ENCODE measurements at regions not wholly inside any gene's neighbourhood (a gene's known extent, or its start where the extent isn't known, plus 50 kb on each side); places are given as distances from the start of the nearest gene placed in this dataset.

- H3K9me3 Mint-ChIP-seq: peaks cover 15% of the 10 kb centered on the region
- H3K4me3 Mint-ChIP-seq: no peak overlapping the region
- ATAC-seq: no peak
- H3K36me3 Mint-ChIP-seq: no peaks in the 10 kb centered on the region
- no peaks in the 10 kb centered on the region for H3K4me1 Mint-ChIP-seq
- no peak for DNase-seq (ENCODE audit: low spot score in 2 of 2)
- H3K27ac Mint-ChIP-seq: no peak overlapping the region
Measured at GRCh38 chrX:5829469-5829868, 399.2 kb downstream of the NLGN4X start.

GRCh38 chrX:5829060-5829459 is 399.6 kb downstream of the NLGN4X start:
- ATAC-seq: no peak
- Mint-ChIP-seq H3K4me3 (no peak overlapping the region), H3K9me3 (peaks cover 15% of the 10 kb centered on the region), H3K36me3 (no peaks in the 10 kb centered on the region), H3K4me1 (no peaks in the 10 kb centered on the region), H3K27ac (no peak overlapping the region)
- no peak for DNase-seq (ENCODE audit: low spot score in 2 of 2)

DNA sequence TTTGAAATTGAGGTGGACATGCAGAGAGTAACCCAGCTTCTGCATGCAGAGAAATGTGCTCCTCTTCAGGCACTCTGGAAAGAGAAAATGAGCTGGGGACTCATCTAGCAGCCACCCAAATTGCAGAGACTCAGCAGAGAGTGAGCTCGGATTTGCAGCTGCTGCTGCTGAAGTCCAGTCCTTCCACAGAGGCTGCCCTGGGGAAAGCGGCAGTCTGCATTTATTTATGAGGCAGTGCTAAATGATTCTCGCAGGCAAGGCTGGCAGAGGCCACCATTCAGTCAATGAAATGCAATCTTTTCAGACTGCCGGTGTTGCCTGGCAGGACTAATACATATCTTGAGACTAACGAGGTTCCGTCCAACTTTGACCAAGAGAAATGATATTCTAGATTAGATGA is 404.8 kb downstream of the NLGN4X start:
- peaks cover 6% of the 10 kb centered on the region for H3K9me3 Mint-ChIP-seq
- H3K36me3 Mint-ChIP-seq: no peaks in the 10 kb centered on the region
- ATAC-seq: no peak
- H3K4me1 Mint-ChIP-seq: no peaks in the 10 kb centered on the region
- no peak overlapping the region for H3K4me3 Mint-ChIP-seq
- H3K27ac Mint-ChIP-seq: no peak overlapping the region
- DNase-seq (ENCODE audit: low spot score in 2 of 2): no peak

GRCh38 chrX:5810636-5811035 is 418.0 kb downstream of the NLGN4X start:
- Mint-ChIP-seq H3K4me1 (no peaks in the 10 kb centered on the region), H3K36me3 (no peaks in the 10 kb centered on the region), H3K27ac (no peak overlapping the region), H3K4me3 (no peak overlapping the region), H3K9me3 (peaks cover 2% of the 10 kb centered on the region)
- DNase-seq (ENCODE audit: low spot score in 2 of 2) (no peak), ATAC-seq (no peak)

DNA sequence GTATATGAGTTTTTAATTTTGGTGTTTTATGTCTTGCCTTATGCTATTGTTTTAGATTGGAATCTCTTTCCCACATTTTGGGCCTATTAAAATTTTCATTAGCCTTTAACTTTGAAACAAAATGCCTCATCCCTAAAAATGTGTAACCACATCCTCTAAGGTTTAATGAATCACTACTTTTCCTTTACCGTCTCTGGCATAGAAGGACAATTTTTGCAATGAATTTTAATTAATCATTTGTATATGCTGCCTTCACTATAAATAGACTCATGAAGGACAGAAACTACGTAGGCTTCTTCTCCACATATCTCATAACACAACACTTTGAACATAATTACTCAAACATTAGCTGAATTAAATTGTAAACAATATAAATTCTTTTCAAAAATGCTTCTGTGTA is 421.5 kb downstream of the NLGN4X start:
- DNase-seq (ENCODE audit: low spot score in 2 of 2) (no peak), ATAC-seq (no peak)
- H3K36me3 Mint-ChIP-seq: peaks cover 6% of the 10 kb centered on the region
- no peak overlapping the region for H3K4me3 Mint-ChIP-seq
- H3K27ac Mint-ChIP-seq: no peak overlapping the region
- no peaks in the 10 kb centered on the region for H3K4me1 Mint-ChIP-seq
- H3K9me3 Mint-ChIP-seq: peaks cover 9% of the 10 kb centered on the region

DNA sequence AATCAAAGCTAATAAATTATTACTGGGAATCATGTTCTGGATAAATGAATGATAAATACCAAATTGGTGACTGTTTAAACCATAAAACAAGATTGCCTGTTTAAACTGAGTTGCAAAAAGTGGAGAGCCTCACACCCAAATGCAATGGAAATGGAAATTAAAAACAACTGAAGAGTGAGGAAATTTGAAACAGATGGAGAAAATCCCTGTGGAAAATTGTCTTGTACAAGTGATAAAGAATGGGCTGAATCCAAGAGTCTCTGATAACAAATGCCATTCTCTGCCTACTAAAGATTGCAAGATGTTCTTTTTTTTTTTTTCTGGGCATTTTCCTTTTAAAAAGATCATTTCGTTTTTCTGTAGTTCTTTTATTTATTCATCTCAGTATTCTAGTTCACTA is 426.3 kb downstream of the NLGN4X start:
- H3K27ac Mint-ChIP-seq: no peak overlapping the region
- ATAC-seq (no peak), DNase-seq (ENCODE audit: low spot score in 2 of 2) (no peak)
- H3K36me3 Mint-ChIP-seq: peaks cover 6% of the 10 kb centered on the region
- H3K4me3 Mint-ChIP-seq: no peak overlapping the region
- peaks cover 14% of the 10 kb centered on the region for H3K9me3 Mint-ChIP-seq
- H3K4me1 Mint-ChIP-seq: no peaks in the 10 kb centered on the region

DNA sequence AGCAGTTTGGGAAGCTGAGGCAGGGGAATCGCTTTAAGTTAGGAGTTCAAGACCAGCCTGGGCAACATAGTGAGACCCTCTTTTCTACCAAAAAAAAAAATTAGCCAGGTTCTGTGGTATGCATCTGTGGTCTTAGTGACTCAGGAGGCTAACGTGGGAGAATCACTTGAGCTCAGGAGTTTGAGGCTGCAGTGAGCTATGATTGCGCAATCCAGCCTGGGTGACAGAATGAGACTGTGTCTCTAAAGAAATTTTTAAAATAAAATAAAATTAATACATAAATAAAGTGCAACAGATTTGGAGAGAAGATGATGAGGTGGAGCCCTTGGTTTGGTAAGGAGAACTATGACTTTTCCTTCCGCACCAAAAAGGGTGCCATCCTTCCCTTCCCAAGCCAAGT is 436.9 kb downstream of the NLGN4X start:
- no peaks in the 10 kb centered on the region for H3K4me1 Mint-ChIP-seq
- no peaks in the 10 kb centered on the region for H3K36me3 Mint-ChIP-seq
- ATAC-seq (no peak), DNase-seq (ENCODE audit: low spot score in 2 of 2) (no peak)
- H3K27ac Mint-ChIP-seq: no peak overlapping the region
- peaks cover 14% of the 10 kb centered on the region for H3K9me3 Mint-ChIP-seq
- H3K4me3 Mint-ChIP-seq: no peak overlapping the region

DNA sequence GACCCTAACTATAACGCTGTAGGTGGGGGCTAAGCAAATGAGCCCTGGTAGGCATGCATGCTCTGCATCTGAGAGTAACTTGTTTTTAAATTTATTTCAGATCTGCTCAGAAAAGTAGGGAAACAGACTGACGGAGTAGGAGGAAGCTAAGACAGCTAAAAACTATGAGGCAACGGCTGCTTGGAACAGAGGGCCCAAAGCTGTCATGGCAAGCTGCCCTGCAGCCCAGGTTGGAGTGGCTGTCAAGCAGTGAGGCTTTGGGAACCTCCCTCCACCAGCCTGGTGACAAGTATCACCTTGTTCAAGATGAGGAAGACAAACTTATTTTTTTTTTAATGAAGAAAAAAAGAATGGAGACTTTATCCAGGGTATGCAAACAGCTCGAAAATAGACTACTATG is 439.8 kb downstream of the NLGN4X start:
- DNase-seq (ENCODE audit: low spot score in 2 of 2) (no peak), ATAC-seq (no peak)
- no peak overlapping the region for H3K4me3 Mint-ChIP-seq
- no peaks in the 10 kb centered on the region for H3K36me3 Mint-ChIP-seq
- no peaks in the 10 kb centered on the region for H3K4me1 Mint-ChIP-seq
- no peak overlapping the region for H3K27ac Mint-ChIP-seq
- peaks cover 12% of the 10 kb centered on the region for H3K9me3 Mint-ChIP-seq

- ATAC-seq: no peak
- no peak for DNase-seq (ENCODE audit: low spot score in 2 of 2)
- Mint-ChIP-seq H3K4me3 (no peak overlapping the region), H3K4me1 (no peaks in the 10 kb centered on the region), H3K36me3 (no peaks in the 10 kb centered on the region), H3K9me3 (peaks cover 10% of the 10 kb centered on the region), H3K27ac (no peak overlapping the region)
Measured at GRCh38 chrX:5780821-5781220, 447.8 kb downstream of the NLGN4X start.

- no peak overlapping the region for H3K27ac Mint-ChIP-seq
- H3K4me3 Mint-ChIP-seq: no peak overlapping the region
- no peak for DNase-seq (ENCODE audit: low spot score in 2 of 2)
- ATAC-seq: no peak
- no peaks in the 10 kb centered on the region for H3K36me3 Mint-ChIP-seq
- peaks cover 10% of the 10 kb centered on the region for H3K9me3 Mint-ChIP-seq
- no peaks in the 10 kb centered on the region for H3K4me1 Mint-ChIP-seq
Measured at GRCh38 chrX:5775846-5776430, 452.7 kb downstream of the NLGN4X start.

GRCh38 chrX:5774446-5774845 is 454.2 kb downstream of the NLGN4X start:
- DNase-seq (ENCODE audit: low spot score in 2 of 2): no peak
- Mint-ChIP-seq H3K4me3 (no peak overlapping the region), H3K9me3 (peaks cover 10% of the 10 kb centered on the region), H3K36me3 (no peaks in the 10 kb centered on the region), H3K4me1 (no peaks in the 10 kb centered on the region), H3K27ac (no peak overlapping the region)
- no peak for ATAC-seq

- Mint-ChIP-seq H3K27ac (no peak overlapping the region), H3K4me3 (no peak overlapping the region), H3K9me3 (no peaks in the 10 kb centered on the region), H3K36me3 (no peaks in the 10 kb centered on the region), H3K4me1 (no peaks in the 10 kb centered on the region)
- ATAC-seq: no peak
- DNase-seq (ENCODE audit: low spot score in 2 of 2): no peak
Measured at GRCh38 chrX:5771441-5771840, 457.2 kb downstream of the NLGN4X start.

- no peaks in the 10 kb centered on the region for H3K4me1 Mint-ChIP-seq
- no peak for ATAC-seq
- no peak for DNase-seq (ENCODE audit: low spot score in 2 of 2)
- H3K27ac Mint-ChIP-seq: no peak overlapping the region
- no peak overlapping the region for H3K4me3 Mint-ChIP-seq
- peaks cover 9% of the 10 kb centered on the region for H3K9me3 Mint-ChIP-seq
- no peaks in the 10 kb centered on the region for H3K36me3 Mint-ChIP-seq
Measured at GRCh38 chrX:5756616-5757015, 472.1 kb downstream of the NLGN4X start.

- peaks cover 9% of the 10 kb centered on the region for H3K9me3 Mint-ChIP-seq
- no peak overlapping the region for H3K27ac Mint-ChIP-seq
- H3K4me3 Mint-ChIP-seq: no peak overlapping the region
- H3K36me3 Mint-ChIP-seq: no peaks in the 10 kb centered on the region
- DNase-seq (ENCODE audit: low spot score in 2 of 2) (no peak), ATAC-seq (no peak)
- no peaks in the 10 kb centered on the region for H3K4me1 Mint-ChIP-seq
Measured at GRCh38 chrX:5753291-5753690, 475.4 kb downstream of the NLGN4X start.

DNA sequence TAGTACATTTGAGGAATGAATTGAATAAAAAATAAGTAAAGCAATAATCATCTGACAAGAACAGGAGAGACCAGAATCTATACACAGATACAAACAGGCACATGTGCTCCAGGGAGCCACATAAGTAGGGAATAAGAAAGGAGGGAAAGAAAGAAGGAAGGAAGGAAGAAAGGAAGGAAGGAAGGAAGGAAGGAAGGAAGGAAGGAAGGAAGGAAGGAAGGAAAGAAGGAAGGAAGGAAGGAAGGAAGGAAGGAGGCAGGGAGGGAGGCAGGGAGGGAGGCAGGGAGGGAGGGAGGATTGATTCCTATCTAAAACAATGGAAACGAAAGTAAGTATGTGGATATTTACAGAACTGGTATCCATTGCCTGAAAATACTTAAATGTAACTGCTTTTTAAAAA is 475.8 kb downstream of the NLGN4X start:
- Mint-ChIP-seq H3K4me3 (no peak overlapping the region), H3K9me3 (peaks cover 9% of the 10 kb centered on the region), H3K4me1 (no peaks in the 10 kb centered on the region), H3K36me3 (no peaks in the 10 kb centered on the region), H3K27ac (no peak overlapping the region)
- DNase-seq (ENCODE audit: low spot score in 2 of 2) (no peak), ATAC-seq (no peak)

DNA sequence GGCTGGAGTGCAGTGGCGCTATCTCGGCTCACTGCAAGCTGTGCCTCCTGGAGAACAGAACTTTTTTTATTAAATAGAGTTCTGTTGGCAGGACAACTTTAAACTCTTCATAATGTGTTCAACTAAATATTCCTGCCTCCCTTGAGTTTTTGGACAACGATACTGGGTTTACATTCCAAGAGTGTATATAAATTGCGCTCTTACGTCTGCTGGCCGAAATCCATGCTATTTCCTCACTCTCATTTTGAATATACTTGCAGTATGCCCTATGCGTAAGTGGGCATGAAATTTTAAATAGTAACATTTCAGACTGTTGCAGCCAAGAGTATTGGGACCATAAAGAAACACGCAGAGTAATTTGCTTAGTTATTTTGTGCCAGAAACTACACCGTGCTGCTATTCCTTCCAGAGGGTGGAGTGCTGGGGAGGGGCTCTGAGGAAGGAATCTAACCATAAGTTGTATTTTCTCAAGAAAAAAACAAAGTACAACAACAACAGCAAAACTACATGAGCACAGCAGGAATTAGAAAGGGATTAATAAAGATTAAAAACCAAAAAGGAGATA is 480.0 kb downstream of the NLGN4X start:
- Mint-ChIP-seq H3K4me1 (no peaks in the 10 kb centered on the region), H3K36me3 (no peaks in the 10 kb centered on the region), H3K4me3 (no peak overlapping the region), H3K27ac (no peak overlapping the region), H3K9me3 (peaks cover 15% of the 10 kb centered on the region)
- no peak for DNase-seq (ENCODE audit: low spot score in 2 of 2)
- ATAC-seq: no peak

DNA sequence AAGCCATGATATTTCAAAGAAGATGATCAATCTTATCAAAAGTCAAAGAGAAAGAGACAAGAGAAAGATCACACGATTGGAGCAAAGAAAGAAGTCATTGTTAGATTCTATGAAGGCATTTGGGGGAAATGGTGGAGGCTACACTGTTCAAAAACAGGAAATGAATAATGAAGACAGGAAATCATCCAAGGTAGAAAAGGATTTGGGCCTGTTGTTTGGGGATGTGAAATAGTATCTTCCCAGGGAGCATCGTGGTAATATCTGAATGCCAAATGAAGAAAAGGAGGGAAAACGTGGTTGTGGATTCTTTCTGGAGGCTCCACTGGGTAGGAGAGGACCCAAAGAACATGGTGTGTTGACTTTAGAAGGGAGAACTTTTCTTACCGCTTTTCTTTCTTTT is 482.4 kb downstream of the NLGN4X start:
- no peak overlapping the region for H3K27ac Mint-ChIP-seq
- H3K4me3 Mint-ChIP-seq: no peak overlapping the region
- no peaks in the 10 kb centered on the region for H3K36me3 Mint-ChIP-seq
- ATAC-seq (no peak), DNase-seq (ENCODE audit: low spot score in 2 of 2) (no peak)
- H3K9me3 Mint-ChIP-seq: peaks cover 15% of the 10 kb centered on the region
- H3K4me1 Mint-ChIP-seq: no peaks in the 10 kb centered on the region
